BJ (cell line): ENCODE measurements at regions not wholly inside any gene's neighbourhood (a gene's known extent, or its start where the extent isn't known, plus 50 kb on each side); places are given as distances from the start of the nearest gene placed in this dataset.

Source experiments
- CTCF ChIA-PET: fragments of 350-600 bp; formaldehyde crosslinking; extraction: SDS; loops from one replicate; lab custom pipeline; 2021; ENCODE audit warnings: antibody characterized with exemption, inconsistent platforms; lab: Yijun Ruan, JAX
- POLR2A ChIA-PET: fragments of 300-600 bp; sonication (Branson Sonifier 250); formaldehyde crosslinking; extraction: SDS; loops from one replicate; lab custom pipeline; 2021; ENCODE audit warnings: antibody characterized with exemption; lab: Charles Lee
- DNase-seq: peaks from one replicate; pipeline ENCODE4 v3.0.0-alpha.2; 2011; ENCODE audit warnings: low read depth
- H3K27me3 ChIP-seq: 2 replicates; pipeline ENCODE4 v1.6.0; 2011; ENCODE audit warnings: low read length; ENCODE audit not compliant: control insufficient read depth, insufficient read depth
- H3K36me3 ChIP-seq: 2 replicates; pipeline ENCODE4 v1.5.1; 2011; ENCODE audit warnings: low read length; ENCODE audit not compliant: control insufficient read depth, insufficient read depth
- H3K4me3 ChIP-seq: 2 replicates; pipeline ENCODE4 v1.5.1; 2011; ENCODE audit warnings: low read depth, mild to moderate bottlenecking, control low read depth, low read length
- TF ChIP-seq, protein P1 (sequence below): IDR thresholded peaks from 2 replicates; pipeline ENCODE4 v1.5.1; 2011; ENCODE audit warnings: low read depth, mild to moderate bottlenecking, control low read depth, inconsistent platforms, low read length, moderate library complexity; ENCODE audit not compliant: insufficient read depth

DNA sequence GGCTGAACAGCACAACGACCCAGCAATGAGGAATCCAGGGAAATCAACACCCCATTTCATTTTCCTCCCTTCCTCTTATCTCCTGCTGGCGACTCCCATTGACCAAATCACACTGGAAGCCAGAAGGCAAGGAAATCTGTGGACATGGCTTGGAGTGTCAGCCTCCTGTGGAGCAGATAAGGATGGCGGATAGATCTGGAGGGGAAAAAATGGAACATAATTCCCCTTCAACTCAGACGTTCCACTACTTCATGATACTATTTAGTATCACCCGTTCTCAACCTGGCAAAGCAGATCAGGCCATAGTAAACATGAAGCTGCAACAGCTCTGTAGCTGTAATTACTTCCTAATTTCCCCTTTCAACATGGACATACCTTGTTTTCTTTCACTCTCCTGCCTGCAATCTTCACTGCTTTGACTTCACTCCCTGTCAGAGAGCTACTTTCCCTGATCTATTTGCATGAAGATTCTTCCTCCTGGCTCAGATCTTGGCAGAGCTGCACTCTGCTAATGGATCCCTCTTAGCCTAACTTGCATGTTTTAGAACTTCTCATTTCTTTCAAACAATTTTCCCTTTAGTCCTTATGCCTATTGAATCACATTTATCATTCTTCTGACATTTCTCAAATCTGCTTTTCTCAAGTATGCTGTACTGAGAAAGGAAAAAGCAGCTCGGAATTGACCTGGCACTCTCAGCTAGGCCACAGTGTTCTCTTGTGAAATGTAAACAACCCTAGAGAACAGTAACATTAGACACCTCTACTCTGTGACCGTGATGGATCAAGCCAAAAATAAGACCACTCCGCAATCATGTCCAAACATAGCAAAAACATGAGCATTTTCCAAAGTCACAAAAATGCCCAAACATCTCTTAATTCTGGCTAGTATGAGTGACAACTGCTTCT lies 135.1 kb downstream of the ETNK1 start:
- CTCF ChIA-PET, result no interaction called here
- H3K27me3 ChIP-seq, result no peaks in the 10 kb centered on the region
- no peak for DNase-seq
- TF ChIP-seq, protein P1, sequence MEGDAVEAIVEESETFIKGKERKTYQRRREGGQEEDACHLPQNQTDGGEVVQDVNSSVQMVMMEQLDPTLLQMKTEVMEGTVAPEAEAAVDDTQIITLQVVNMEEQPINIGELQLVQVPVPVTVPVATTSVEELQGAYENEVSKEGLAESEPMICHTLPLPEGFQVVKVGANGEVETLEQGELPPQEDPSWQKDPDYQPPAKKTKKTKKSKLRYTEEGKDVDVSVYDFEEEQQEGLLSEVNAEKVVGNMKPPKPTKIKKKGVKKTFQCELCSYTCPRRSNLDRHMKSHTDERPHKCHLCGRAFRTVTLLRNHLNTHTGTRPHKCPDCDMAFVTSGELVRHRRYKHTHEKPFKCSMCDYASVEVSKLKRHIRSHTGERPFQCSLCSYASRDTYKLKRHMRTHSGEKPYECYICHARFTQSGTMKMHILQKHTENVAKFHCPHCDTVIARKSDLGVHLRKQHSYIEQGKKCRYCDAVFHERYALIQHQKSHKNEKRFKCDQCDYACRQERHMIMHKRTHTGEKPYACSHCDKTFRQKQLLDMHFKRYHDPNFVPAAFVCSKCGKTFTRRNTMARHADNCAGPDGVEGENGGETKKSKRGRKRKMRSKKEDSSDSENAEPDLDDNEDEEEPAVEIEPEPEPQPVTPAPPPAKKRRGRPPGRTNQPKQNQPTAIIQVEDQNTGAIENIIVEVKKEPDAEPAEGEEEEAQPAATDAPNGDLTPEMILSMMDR, result no peak
- no peak overlapping the region for H3K4me3 ChIP-seq
- H3K36me3 ChIP-seq, result no peaks in the 10 kb centered on the region
- POLR2A ChIA-PET, result no interaction called here

DNA sequence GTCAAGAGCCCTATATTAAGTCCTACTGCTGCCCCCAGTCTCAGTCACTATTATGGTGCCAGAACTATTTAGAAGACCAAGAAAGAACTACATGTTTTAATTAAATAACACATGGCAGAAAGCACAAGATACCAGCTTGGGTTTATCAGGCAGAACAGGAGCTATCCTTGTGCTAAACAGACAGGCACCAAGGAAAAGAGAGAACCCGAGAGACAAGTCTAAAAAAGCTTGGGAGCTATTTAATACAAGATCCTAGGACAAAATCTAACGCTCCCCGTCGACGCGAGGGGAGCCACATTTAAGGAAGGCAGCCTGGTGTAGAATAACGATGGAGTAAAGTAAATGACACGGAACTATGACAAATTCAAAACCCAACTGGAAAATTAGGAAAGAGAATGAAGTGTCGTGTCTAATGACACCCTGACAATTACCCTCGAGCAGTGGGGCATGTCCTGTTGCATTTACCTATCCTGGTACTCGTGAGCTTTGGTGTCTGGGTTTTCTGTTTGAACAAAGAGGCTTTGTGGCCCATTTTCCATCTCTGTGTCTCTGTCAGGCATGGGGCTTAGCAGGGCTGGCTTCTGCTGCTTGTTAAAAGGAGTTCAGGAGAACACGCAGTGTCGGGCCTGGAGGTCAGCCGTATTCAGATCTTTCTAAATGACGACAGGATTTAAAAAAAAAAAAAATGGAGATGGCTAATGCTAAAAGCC lies 140.6 kb downstream of the ETNK1 start:
- H3K36me3 ChIP-seq, result no peaks in the 10 kb centered on the region
- no peaks in the 10 kb centered on the region for H3K27me3 ChIP-seq
- DNase-seq, result no peak
- POLR2A ChIA-PET, result no interaction called here
- CTCF ChIA-PET, result no interaction called here
- TF ChIP-seq, protein P1, result no peak
- H3K4me3 ChIP-seq, result no peak overlapping the region

DNA sequence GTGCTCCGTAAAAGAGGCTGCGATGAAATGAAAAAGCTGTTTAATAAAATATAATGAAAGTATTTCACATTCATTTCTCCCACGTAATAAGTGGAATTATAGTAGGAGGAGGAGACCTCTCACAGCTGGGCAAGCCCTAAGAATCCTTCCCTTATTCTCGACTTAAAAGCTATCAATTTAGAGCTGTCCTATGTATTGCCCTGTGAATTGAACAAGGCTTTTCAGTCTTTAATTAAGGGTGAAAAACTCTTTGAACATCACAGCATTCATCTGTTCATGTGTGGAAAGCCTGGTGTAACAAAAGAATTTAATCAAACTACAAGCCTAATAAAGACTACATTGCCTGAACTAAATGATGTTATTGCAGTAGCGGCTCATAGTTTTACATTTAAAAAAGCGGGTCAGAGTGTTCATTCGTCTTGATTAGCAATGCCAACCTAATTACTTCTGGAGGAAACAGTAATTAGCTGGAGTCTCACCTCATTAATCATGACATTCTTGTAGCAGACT lies 142.0 kb downstream of the ETNK1 start:
- no peaks in the 10 kb centered on the region for H3K36me3 ChIP-seq
- CTCF ChIA-PET, result no interaction called here
- no peaks in the 10 kb centered on the region for H3K27me3 ChIP-seq
- POLR2A ChIA-PET, result no interaction called here
- no peak overlapping the region for H3K4me3 ChIP-seq
- TF ChIP-seq, protein P1, result no peak
- DNase-seq, result no peak

DNA sequence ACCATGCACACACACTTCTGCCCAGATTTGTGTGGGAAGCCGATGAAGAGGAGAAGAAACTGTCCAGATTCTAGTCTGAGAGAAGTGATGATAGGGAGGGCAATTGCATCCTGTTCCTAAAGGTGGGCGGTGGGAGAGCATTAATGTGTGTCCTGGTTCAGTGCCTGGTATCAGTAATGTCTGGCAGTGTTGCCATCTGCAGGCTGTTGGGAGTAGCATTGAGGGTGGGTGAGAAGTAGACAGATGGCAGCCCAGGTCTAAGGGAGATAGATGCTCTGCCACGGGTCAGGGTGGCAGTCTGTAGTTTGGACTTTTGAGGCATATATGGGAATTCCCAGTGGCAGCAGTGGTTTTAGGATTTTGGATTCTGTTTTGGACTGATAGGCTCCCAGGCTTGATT lies 156.4 kb downstream of the ETNK1 start:
- ChIA-PET CTCF (interaction anchor here (0.6 kb wide), 1 partner anchor 14 kb away, joined by 3 read pairs; no protein-coding TSS in a partner anchor), POLR2A (no interaction called here)
- H3K4me3 ChIP-seq, result no peak overlapping the region
- H3K27me3 ChIP-seq, result no peaks in the 10 kb centered on the region
- H3K36me3 ChIP-seq, result no peaks in the 10 kb centered on the region
- TF ChIP-seq, protein P1, result no peak
- DNase-seq, result no peak

DNA sequence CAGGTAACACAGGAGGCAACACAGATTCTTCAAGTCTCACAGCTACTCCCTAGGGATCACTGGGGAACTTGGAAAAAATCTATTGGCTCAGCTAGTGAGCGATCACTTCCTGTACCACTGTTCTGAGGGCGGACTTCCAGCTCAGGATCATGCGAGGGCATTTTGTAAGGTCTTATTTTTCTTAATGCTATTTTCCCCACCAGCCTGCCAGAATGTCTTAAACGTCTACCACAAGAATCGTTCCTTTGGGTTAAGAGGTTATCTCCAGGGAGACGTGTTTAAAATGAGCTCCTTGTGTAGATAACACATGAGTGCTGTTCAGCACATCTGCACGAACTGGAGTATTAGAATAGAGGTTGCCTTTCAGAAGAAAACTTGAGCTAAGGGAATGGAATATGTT lies 162.6 kb downstream of the ETNK1 start:
- POLR2A ChIA-PET, result no interaction called here
- TF ChIP-seq, protein P1, result no peak
- no peak for DNase-seq
- no peak overlapping the region for H3K4me3 ChIP-seq
- H3K27me3 ChIP-seq, result no peaks in the 10 kb centered on the region
- no peaks in the 10 kb centered on the region for H3K36me3 ChIP-seq
- CTCF ChIA-PET, result no interaction called here
